Endothelial cell of umbilical vein (primary cell): ENCODE measurements at regions not wholly inside any gene's neighbourhood (a gene's known extent, or its start where the extent isn't known, plus 50 kb on each side); places are given as distances from the start of the nearest gene placed in this dataset.

Experiments used
- BruUV-seq: library from RNA; stranded (reverse); fragments of 400-500 nt; replicated peaks from 2 replicates; lab custom pipeline; 2021; lab: Mats Ljungman, UMichigan
- CTCF ChIA-PET: fragments of 300-600, 350-600 bp; sonication (Branson Sonifier 250); formaldehyde crosslinking; loops from one replicate; lab custom pipeline; 2021; ENCODE audit warnings: antibody characterized with exemption, inconsistent platforms; lab: Charles Lee
- POLR2A ChIA-PET: fragments of 300-600, 350-600 bp; sonication (Branson Sonifier 250); formaldehyde crosslinking; loops from one replicate; lab custom pipeline; 2021; ENCODE audit warnings: antibody characterized with exemption, inconsistent platforms; lab: Charles Lee
- DNase-seq: peaks from one replicate; pipeline ENCODE4 v3.0.0-alpha.2; 2011; ENCODE audit warnings: low read depth, low spot score
- FAIRE-seq: peaks from 2 replicates; lab custom pipeline; 2011; peaks lifted over from hg19 to GRCh38; lab: Jason Lieb, UNC
- H2AFZ ChIP-seq: 2 replicates; pipeline ENCODE4 v1.6.0; 2012; ENCODE audit warnings: low read depth, low read length, control low read depth, inconsistent platforms
- H3K27ac ChIP-seq: 2 replicates; pipeline ENCODE4 v1.5.1; 2011; ENCODE audit warnings: low read depth, mild to moderate bottlenecking, control low read depth, low read length, moderate library complexity; ENCODE audit not compliant: insufficient read depth
- H3K27me3 ChIP-seq, 2 experiments: 2 replicates each; pipeline versions ENCODE4 v1.6.0 to v1.6.1; 2011; ENCODE audit warnings: low read length in 2 of 2, mixed read lengths in 1 of 2; ENCODE audit not compliant: control insufficient read depth in 2 of 2, insufficient read depth in 2 of 2
- H3K36me3 ChIP-seq, 2 experiments: 2 replicates in 1 of 2; 3 replicates in 1 of 2; pipeline ENCODE4 v1.5.1; 2011; ENCODE audit warnings: low read length in 2 of 2, mild to moderate bottlenecking in 1 of 2, moderate library complexity in 1 of 2; ENCODE audit not compliant: control insufficient read depth in 2 of 2, insufficient read depth in 2 of 2; ENCODE audit errors: extremely low read depth in 1 of 2
- H3K4me1 ChIP-seq: 3 replicates; pipeline ENCODE4 v1.5.1; 2011; ENCODE audit warnings: mild to moderate bottlenecking, low read length; ENCODE audit not compliant: control insufficient read depth, insufficient read depth; ENCODE audit errors: extremely low read depth
- H3K4me2 ChIP-seq: 2 replicates; pipeline ENCODE4 v1.6.1; 2011; ENCODE audit warnings: low read length, control low read depth, mixed read lengths; ENCODE audit not compliant: insufficient read depth
- H3K4me3 ChIP-seq, 3 experiments: fragments of 200-600 bp in 1 of 3; sonication (generic), shearing (Covaris generic) in 1 of 3; replicated peaks in 1 of 3; 2 replicates each; pipeline ENCODE4 v1.5.1; 2011 to 2016; ENCODE audit warnings: control low read depth in 3 of 3, low read length in 3 of 3, mild to moderate bottlenecking in 2 of 3, inconsistent platforms in 1 of 3, low read depth in 1 of 3, moderate library complexity in 1 of 3; ENCODE audit not compliant: insufficient read depth in 1 of 3
- H3K79me2 ChIP-seq: 2 replicates; pipeline ENCODE4 v1.6.0; 2012; ENCODE audit warnings: low read length, inconsistent platforms; ENCODE audit not compliant: control insufficient read depth, insufficient read depth
- H3K9ac ChIP-seq: replicated peaks from 2 replicates; pipeline ENCODE3; 2011; ENCODE audit warnings: low read length, control low read depth; ENCODE audit not compliant: insufficient read depth; ENCODE audit errors: extremely low read depth
- H3K9me1 ChIP-seq: replicated peaks from 3 replicates; pipeline ENCODE4 v1.6.0; 2011; ENCODE audit warnings: mild to moderate bottlenecking, low read length; ENCODE audit not compliant: control insufficient read depth, insufficient read depth; ENCODE audit errors: extremely low read depth
- H3K9me3 ChIP-seq: replicated peaks from 2 replicates; pipeline ENCODE4 v1.5.1; 2012; ENCODE audit warnings: low read length, inconsistent platforms; ENCODE audit not compliant: control insufficient read depth, insufficient read depth
- H4K20me1 ChIP-seq: replicated peaks from 2 replicates; pipeline ENCODE3; 2011; ENCODE audit warnings: mild to moderate bottlenecking, low read length; ENCODE audit not compliant: control insufficient read depth, insufficient read depth; ENCODE audit errors: extremely low read depth
- EZH2 ChIP-seq: IDR thresholded peaks from 2 replicates; pipeline ENCODE4 v1.6.1; 2012; ENCODE audit warnings: borderline replicate concordance, low read depth, mild to moderate bottlenecking, moderate library complexity, low read length, inconsistent platforms; ENCODE audit not compliant: severe bottlenecking
- FOS ChIP-seq: IDR thresholded peaks from 2 replicates; pipeline ENCODE4 v1.6.1; 2011; ENCODE audit warnings: mild to moderate bottlenecking, low read length, moderate library complexity, borderline replicate concordance; ENCODE audit not compliant: insufficient read depth
- JUN ChIP-seq: IDR thresholded peaks from 2 replicates; pipeline ENCODE4 v1.6.1; 2011; ENCODE audit warnings: borderline replicate concordance, low read depth; ENCODE audit not compliant: insufficient read length, insufficient read depth
- POLR2AphosphoS5 ChIP-seq: IDR thresholded peaks from 2 replicates; pipeline ENCODE4 v1.6.1; 2012; ENCODE audit warnings: low read depth, mild to moderate bottlenecking, control low read depth, low read length, moderate library complexity; ENCODE audit not compliant: insufficient read depth
- dilution Hi-C: fragments of 300-500 bp; cut with MboI; formaldehyde crosslinking; loops from one replicate; pipeline ENCODE4 v1.15.0; 2019; ENCODE audit warnings: low sequenced_read_pairs; ENCODE audit not compliant: extremely low pct_ligation_motif_present
- intact Hi-C: fragments of 100-400 bp; cut with micrococcal nuclease; formaldehyde crosslinking; loops from one replicate; pipeline ENCODE4 v1.10.0; 2022
- TF ChIP-seq, protein P1 (sequence below), 2 donors: IDR thresholded peaks; 1 replicate in 1 of 2; 2 replicates in 1 of 2; pipeline ENCODE4 v1.5.1; 2011; ENCODE audit warnings: low read length in 2 of 2, mild to moderate bottlenecking in 2 of 2, moderate library complexity in 2 of 2, control low read depth in 1 of 2, inconsistent platforms in 1 of 2, low read depth in 1 of 2; ENCODE audit not compliant: insufficient read depth in 1 of 2; ENCODE audit errors: extremely low read depth in 1 of 2
- TF ChIP-seq, protein P2 (sequence below): IDR thresholded peaks from 2 replicates; pipeline ENCODE4 v1.6.1; 2011; ENCODE audit not compliant: insufficient read depth, insufficient read length

DNA sequence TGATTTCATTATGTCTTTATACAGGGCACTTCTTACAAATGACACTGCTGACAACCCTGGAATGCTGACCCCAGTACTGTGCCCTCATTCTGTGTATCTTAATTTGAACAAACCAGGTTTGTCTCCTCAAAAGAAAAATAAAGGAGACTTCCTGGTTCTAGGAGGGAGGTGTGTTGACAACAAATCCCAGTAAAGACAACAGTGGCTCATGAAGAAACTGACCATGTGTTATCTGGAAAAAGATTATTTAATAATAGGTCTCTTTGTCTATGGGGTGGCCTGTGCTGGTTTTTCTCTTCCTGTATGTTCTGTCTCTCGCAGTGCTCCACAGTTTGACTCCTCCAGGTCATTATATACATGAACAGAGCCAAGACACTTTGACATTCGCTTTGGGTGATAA is 454.6 kb downstream of the LMO4 start:
- no peaks in the 10 kb centered on the region for H3K36me3 ChIP-seq
- no peaks in the 10 kb centered on the region for H3K9me1 ChIP-seq
- TF ChIP-seq POLR2AphosphoS5, result no peak
- H3K4me3 ChIP-seq, result no peak overlapping the region
- H3K27ac ChIP-seq, result no peak overlapping the region
- no peak overlapping the region for H3K9ac ChIP-seq
- peaks cover 0 to 1% of the 10 kb centered on the region in 2 experiments for H3K27me3 ChIP-seq
- H3K4me2 ChIP-seq, result no peak overlapping the region
- H3K4me1 ChIP-seq, result no peaks in the 10 kb centered on the region
- ChIA-PET POLR2A (no interaction called here), CTCF (no interaction called here)
- intact Hi-C loops (no loop called here), dilution Hi-C loops (no loop called here)
- H2AFZ ChIP-seq, result no peak overlapping the region
- H3K9me3 ChIP-seq, result no peaks in the 10 kb centered on the region
- FAIRE-seq, result no peak
- no peaks in the 10 kb centered on the region for H3K79me2 ChIP-seq
- H4K20me1 ChIP-seq, result no peaks in the 10 kb centered on the region
- BruUV-seq, result no TSS peak
- no peak for DNase-seq

DNA sequence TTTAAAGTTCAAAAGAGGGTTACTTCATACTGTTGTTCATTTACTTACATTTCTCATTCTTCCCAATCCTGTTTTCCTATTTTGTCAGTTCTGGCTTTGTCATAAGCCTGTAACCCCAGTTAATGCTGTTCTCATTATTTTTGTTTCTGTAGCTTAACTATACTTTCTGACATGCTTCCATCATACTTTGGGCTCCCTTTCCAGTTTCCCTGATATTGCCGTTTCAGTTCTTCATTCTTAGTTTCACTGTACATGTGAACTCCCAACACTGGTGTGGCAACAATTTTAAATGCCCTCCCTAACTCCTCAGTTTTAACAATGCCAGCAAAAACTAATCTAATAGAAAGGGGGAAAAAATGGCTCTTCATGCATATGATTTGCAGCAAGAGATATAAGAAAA is 456.7 kb downstream of the LMO4 start:
- no peak overlapping the region for H3K27ac ChIP-seq
- H3K4me3 ChIP-seq, result no peak overlapping the region
- H3K27me3 ChIP-seq, result peaks cover 0 to 1% of the 10 kb centered on the region in 2 experiments
- no peaks in the 10 kb centered on the region for H3K4me1 ChIP-seq
- DNase-seq (no peak), FAIRE-seq (no peak)
- POLR2A ChIA-PET, result no interaction called here
- dilution Hi-C loops, result no loop called here
- no peaks in the 10 kb centered on the region for H3K36me3 ChIP-seq
- H3K9me3 ChIP-seq, result no peaks in the 10 kb centered on the region
- CTCF ChIA-PET, result no interaction called here
- H2AFZ ChIP-seq, result no peak overlapping the region
- H4K20me1 ChIP-seq, result no peaks in the 10 kb centered on the region
- no peak overlapping the region for H3K4me2 ChIP-seq
- intact Hi-C loops, result no loop called here
- no peaks in the 10 kb centered on the region for H3K79me2 ChIP-seq
- H3K9me1 ChIP-seq, result no peaks in the 10 kb centered on the region
- H3K9ac ChIP-seq, result no peak overlapping the region
- no TSS peak for BruUV-seq
- TF ChIP-seq EZH2 (no peak), POLR2AphosphoS5 (no peak), JUN (no peak), FOS (no peak)
- TF ChIP-seq, protein P1, sequence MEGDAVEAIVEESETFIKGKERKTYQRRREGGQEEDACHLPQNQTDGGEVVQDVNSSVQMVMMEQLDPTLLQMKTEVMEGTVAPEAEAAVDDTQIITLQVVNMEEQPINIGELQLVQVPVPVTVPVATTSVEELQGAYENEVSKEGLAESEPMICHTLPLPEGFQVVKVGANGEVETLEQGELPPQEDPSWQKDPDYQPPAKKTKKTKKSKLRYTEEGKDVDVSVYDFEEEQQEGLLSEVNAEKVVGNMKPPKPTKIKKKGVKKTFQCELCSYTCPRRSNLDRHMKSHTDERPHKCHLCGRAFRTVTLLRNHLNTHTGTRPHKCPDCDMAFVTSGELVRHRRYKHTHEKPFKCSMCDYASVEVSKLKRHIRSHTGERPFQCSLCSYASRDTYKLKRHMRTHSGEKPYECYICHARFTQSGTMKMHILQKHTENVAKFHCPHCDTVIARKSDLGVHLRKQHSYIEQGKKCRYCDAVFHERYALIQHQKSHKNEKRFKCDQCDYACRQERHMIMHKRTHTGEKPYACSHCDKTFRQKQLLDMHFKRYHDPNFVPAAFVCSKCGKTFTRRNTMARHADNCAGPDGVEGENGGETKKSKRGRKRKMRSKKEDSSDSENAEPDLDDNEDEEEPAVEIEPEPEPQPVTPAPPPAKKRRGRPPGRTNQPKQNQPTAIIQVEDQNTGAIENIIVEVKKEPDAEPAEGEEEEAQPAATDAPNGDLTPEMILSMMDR (IDR thresholded peaks at IDR 0.05; ENCODE audit: extremely low read depth in 1 of 2, insufficient read depth in 1 of 2, low read depth in 1 of 2, low read length in 2 of 2), result no peak
- TF ChIP-seq, protein P2, sequence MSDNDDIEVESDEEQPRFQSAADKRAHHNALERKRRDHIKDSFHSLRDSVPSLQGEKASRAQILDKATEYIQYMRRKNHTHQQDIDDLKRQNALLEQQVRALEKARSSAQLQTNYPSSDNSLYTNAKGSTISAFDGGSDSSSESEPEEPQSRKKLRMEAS, result no peak
